Fibroblast of lung (primary cell): ENCODE measurements at regions not wholly inside any gene's neighbourhood (a gene's known extent, or its start where the extent isn't known, plus 50 kb on each side); places are given as distances from the start of the nearest gene placed in this dataset.

Experiments used
- DNase-seq, 2 donors: peaks; one replicate each; pipeline versions ENCODE4 v3.0.0 to v3.0.0-alpha.2; 2010; ENCODE audit warnings: low read depth in 2 of 2
- H2AFZ ChIP-seq: 2 replicates; pipeline ENCODE4 v1.5.1; 2012; ENCODE audit warnings: low read length, control low read depth, inconsistent platforms
- H3K27ac ChIP-seq: 2 replicates; pipeline ENCODE4 v1.5.1; 2011; ENCODE audit warnings: low read length, control low read depth; ENCODE audit not compliant: insufficient read depth
- H3K27me3 ChIP-seq: 2 replicates; pipeline ENCODE4 v1.5.1; 2011; ENCODE audit warnings: mild to moderate bottlenecking, low read length; ENCODE audit not compliant: control insufficient read depth, insufficient read depth
- H3K36me3 ChIP-seq: 2 replicates; pipeline ENCODE4 v1.5.1; 2011; ENCODE audit warnings: low read length; ENCODE audit not compliant: control insufficient read depth, insufficient read depth
- H3K4me1 ChIP-seq: 2 replicates; pipeline ENCODE4 v1.5.1; 2011; ENCODE audit warnings: low read length; ENCODE audit not compliant: control insufficient read depth, insufficient read depth; ENCODE audit errors: extremely low read depth
- H3K4me2 ChIP-seq: 2 replicates; pipeline ENCODE4 v1.5.1; 2011; ENCODE audit warnings: low read length, control low read depth; ENCODE audit not compliant: insufficient read depth; ENCODE audit errors: extremely low read depth
- H3K4me3 ChIP-seq, 4 experiments: fragments of 200-600 bp in 1 of 4; sonication (generic) in 1 of 4; replicated peaks in 1 of 4; 2 replicates each; pipeline ENCODE4 v1.5.1; 2011 to 2016; ENCODE audit warnings: low read length in 4 of 4, low read depth in 3 of 4, mild to moderate bottlenecking in 3 of 4, control low read depth in 2 of 4, inconsistent platforms in 1 of 4, mixed read lengths in 1 of 4; ENCODE audit not compliant: insufficient read depth in 1 of 4; ENCODE audit errors: control extremely low read depth in 1 of 4
- H3K79me2 ChIP-seq: 2 replicates; pipeline ENCODE4 v1.5.1; 2012; ENCODE audit warnings: mild to moderate bottlenecking, low read length, inconsistent platforms; ENCODE audit not compliant: control insufficient read depth, insufficient read depth
- H3K9ac ChIP-seq: 2 replicates; pipeline ENCODE4 v1.5.1; 2011; ENCODE audit warnings: mild to moderate bottlenecking, low read length, control low read depth; ENCODE audit not compliant: insufficient read depth
- H3K9me3 ChIP-seq: 2 replicates; pipeline ENCODE4 v1.5.1; 2012; ENCODE audit warnings: low read depth, low read length; ENCODE audit not compliant: control insufficient read depth, insufficient read depth
- H4K20me1 ChIP-seq: 2 replicates; pipeline ENCODE4 v1.5.1; 2011; ENCODE audit warnings: low read length; ENCODE audit not compliant: control insufficient read depth, insufficient read depth; ENCODE audit errors: extremely low read depth
- EZH2 ChIP-seq: IDR thresholded peaks from 2 replicates; pipeline ENCODE4 v1.5.1; 2012; ENCODE audit warnings: low read length, control low read depth, mild to moderate bottlenecking; ENCODE audit errors: missing control alignments
- TF ChIP-seq, protein P1 (sequence below), 2 donors: IDR thresholded peaks in 1 of 2; conservative IDR thresholded peaks in 1 of 2; 1 replicate in 1 of 2; 2 replicates in 1 of 2; pipeline ENCODE4 v1.5.1; 2011 to 2012; ENCODE audit warnings: low read length in 2 of 2, control low read depth in 1 of 2, inconsistent platforms in 1 of 2, low read depth in 1 of 2, mild to moderate bottlenecking in 1 of 2

DNA sequence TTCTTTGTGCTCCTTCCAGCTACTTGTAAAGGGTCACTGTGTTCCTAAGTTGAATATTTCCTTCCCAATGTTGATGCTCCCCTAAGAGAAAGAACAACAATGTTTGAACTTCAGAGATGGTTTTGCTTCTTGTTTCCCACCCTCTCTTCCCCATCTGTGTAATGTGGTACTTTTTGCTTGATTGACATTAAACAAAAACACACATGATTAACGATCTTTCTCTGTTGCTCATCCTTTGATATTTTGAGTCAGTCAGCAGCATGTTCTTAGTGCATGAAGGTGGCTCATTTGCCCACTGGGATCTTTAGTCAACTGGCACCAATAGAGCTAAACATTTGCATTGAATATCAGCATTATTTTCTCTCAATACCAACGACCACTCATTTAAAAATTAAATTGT is 313.0 kb upstream of the RIOK2 start:
- DNase-seq: no peak
- H3K9me3 ChIP-seq: no peaks in the 10 kb centered on the region
- TF ChIP-seq, protein P1, sequence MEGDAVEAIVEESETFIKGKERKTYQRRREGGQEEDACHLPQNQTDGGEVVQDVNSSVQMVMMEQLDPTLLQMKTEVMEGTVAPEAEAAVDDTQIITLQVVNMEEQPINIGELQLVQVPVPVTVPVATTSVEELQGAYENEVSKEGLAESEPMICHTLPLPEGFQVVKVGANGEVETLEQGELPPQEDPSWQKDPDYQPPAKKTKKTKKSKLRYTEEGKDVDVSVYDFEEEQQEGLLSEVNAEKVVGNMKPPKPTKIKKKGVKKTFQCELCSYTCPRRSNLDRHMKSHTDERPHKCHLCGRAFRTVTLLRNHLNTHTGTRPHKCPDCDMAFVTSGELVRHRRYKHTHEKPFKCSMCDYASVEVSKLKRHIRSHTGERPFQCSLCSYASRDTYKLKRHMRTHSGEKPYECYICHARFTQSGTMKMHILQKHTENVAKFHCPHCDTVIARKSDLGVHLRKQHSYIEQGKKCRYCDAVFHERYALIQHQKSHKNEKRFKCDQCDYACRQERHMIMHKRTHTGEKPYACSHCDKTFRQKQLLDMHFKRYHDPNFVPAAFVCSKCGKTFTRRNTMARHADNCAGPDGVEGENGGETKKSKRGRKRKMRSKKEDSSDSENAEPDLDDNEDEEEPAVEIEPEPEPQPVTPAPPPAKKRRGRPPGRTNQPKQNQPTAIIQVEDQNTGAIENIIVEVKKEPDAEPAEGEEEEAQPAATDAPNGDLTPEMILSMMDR (conservative IDR thresholded peaks at IDR 0.05 in 1 of 2, IDR thresholded peaks at IDR 0.05 in 1 of 2; ENCODE audit: low read depth in 1 of 2, low read length in 2 of 2): no peak
- no peak for TF ChIP-seq EZH2

DNA sequence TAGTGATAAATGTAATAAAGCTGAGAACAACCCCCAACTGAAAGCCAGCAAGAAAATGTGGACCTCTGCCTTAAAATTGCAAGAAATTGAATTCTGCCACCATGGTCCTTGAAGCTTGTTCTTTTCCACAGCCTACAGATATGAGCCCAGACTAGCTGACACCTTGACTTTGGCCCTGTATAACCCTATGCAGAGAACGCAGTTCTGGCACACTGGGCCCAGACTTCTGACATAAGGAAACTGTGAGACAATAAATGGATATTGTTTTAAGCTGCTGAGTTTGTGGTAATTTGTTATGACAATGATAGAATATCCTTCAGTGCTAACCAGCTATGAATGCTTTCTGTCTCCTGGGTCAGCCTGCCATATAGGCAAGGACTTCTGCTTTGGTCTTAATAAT is 315.6 kb upstream of the RIOK2 start:
- Histone ChIP-seq H3K4me2 (no peak overlapping the region), H3K9me3 (no peaks in the 10 kb centered on the region), H2AFZ (no peak overlapping the region), H3K36me3 (no peaks in the 10 kb centered on the region), H4K20me1 (no peaks in the 10 kb centered on the region), H3K27ac (no peak overlapping the region), H3K9ac (no peak overlapping the region), H3K4me3 (no peak overlapping the region), H3K27me3 (no peaks in the 10 kb centered on the region), H3K4me1 (no peaks in the 10 kb centered on the region), H3K79me2 (no peaks in the 10 kb centered on the region)
- TF ChIP-seq, protein P1 (conservative IDR thresholded peaks at IDR 0.05 in 1 of 2, IDR thresholded peaks at IDR 0.05 in 1 of 2; ENCODE audit: low read depth in 1 of 2, low read length in 2 of 2): no peak
- TF ChIP-seq EZH2: no peak
- no peak for DNase-seq

More for the DNA sequence above, 313.0 kb upstream of the RIOK2 start:
- Histone ChIP-seq H3K9ac (no peak overlapping the region), H2AFZ (no peak overlapping the region), H3K27ac (no peak overlapping the region), H4K20me1 (no peaks in the 10 kb centered on the region), H3K27me3 (no peaks in the 10 kb centered on the region), H3K4me2 (no peak overlapping the region), H3K4me1 (no peaks in the 10 kb centered on the region), H3K4me3 (no peak overlapping the region), H3K79me2 (no peaks in the 10 kb centered on the region), H3K36me3 (no peaks in the 10 kb centered on the region)

DNA sequence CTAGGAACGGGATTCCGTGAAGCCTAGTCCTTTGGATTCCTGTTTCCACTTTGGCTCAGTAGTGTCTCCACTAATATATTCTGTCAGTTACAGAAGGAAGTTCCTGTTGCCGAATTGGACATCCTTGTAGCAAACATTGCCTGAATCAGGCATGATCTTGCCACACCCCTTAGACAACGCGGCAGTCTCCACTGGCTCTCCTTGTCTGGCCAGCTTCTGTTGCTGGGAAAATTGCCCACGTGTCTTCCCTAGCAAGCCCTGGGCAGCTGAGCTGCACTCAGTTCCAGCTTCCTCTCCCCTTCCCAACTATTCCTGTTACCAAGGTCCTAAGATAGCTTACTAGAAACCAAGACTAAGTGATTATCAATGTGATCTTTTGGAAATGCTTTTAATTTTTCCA is 316.6 kb upstream of the RIOK2 start:
- peak in 1 of 2 donors; percentile 38 for DNase-seq
- H3K27me3 ChIP-seq: no peaks in the 10 kb centered on the region
- no peak overlapping the region for H3K4me3 ChIP-seq
- H3K27ac ChIP-seq: no peak overlapping the region
- H3K9me3 ChIP-seq: no peaks in the 10 kb centered on the region
- H3K4me2 ChIP-seq: no peak overlapping the region
- no peaks in the 10 kb centered on the region for H3K4me1 ChIP-seq
- H3K9ac ChIP-seq: no peak overlapping the region
- no peaks in the 10 kb centered on the region for H3K36me3 ChIP-seq
- TF ChIP-seq, protein P1 (conservative IDR thresholded peaks at IDR 0.05 in 1 of 2, IDR thresholded peaks at IDR 0.05 in 1 of 2; ENCODE audit: low read depth in 1 of 2, low read length in 2 of 2): no peak
- H3K79me2 ChIP-seq: no peaks in the 10 kb centered on the region
- no peak overlapping the region for H2AFZ ChIP-seq
- H4K20me1 ChIP-seq: no peaks in the 10 kb centered on the region
